ENCODE measurements at regions not wholly inside any gene's neighbourhood (a gene's known extent, or its start where the extent isn't known, plus 50 kb on each side); places are given as distances from the start of the nearest gene placed in this dataset.

GRCh38 chr17:71413935-71414334 lies 706.9 kb upstream of the SOX9 start (continued):
- no peak for TF ChIP-seq KDM1A (IDR thresholded peaks at IDR 0.05; ENCODE audit: borderline replicate concordance, low read length)
- TF ChIP-seq KDM4A (IDR thresholded peaks at IDR 0.05; ENCODE audit: low read depth, low read length, severe bottlenecking) = no peak
